Liver (tissue), 3 donors: ENCODE measurements at regions not wholly inside any gene's neighbourhood (a gene's known extent, or its start where the extent isn't known, plus 50 kb on each side); places are given as distances from the start of the nearest gene placed in this dataset.

Experiments
- ATF3 ChIP-seq: IDR thresholded peaks from 2 replicates; pipeline ENCODE4 v1.6.1; 2016; ENCODE audit warnings: antibody characterized with exemption
- EGR1 ChIP-seq, 2 donors: IDR thresholded peaks; 2 replicates each; pipeline ENCODE4 v1.6.1; 2016 to 2018; ENCODE audit warnings: antibody characterized with exemption in 2 of 2, low read depth in 2 of 2
- FOXA1 ChIP-seq: IDR thresholded peaks from 2 replicates; pipeline ENCODE4 v1.6.1; 2016; ENCODE audit warnings: antibody characterized with exemption
- GABPA ChIP-seq, 2 donors: IDR thresholded peaks in 1 of 2; conservative IDR thresholded peaks in 1 of 2; 2 replicates each; pipeline ENCODE4 v1.6.1; 2016; ENCODE audit warnings: antibody characterized with exemption in 2 of 2, mild to moderate bottlenecking in 1 of 2, moderate library complexity in 1 of 2
- JUND ChIP-seq, 2 donors: IDR thresholded peaks; 2 replicates each; pipeline ENCODE4 v1.6.1; 2016; ENCODE audit warnings: antibody characterized with exemption in 2 of 2
- MAX ChIP-seq: IDR thresholded peaks from 2 replicates; pipeline ENCODE4 v1.6.1; 2016; ENCODE audit warnings: antibody characterized with exemption
- RAD21 ChIP-seq, 2 donors: IDR thresholded peaks; 2 replicates each; pipeline ENCODE4 v1.6.1; 2016; ENCODE audit warnings: antibody characterized with exemption in 2 of 2, mild to moderate bottlenecking in 2 of 2
- RXRA ChIP-seq, 2 donors: IDR thresholded peaks; 2 replicates each; pipeline ENCODE4 v1.6.1; 2017 to 2018; ENCODE audit warnings: antibody characterized with exemption in 2 of 2, mild to moderate bottlenecking in 1 of 2
- SP1 ChIP-seq: IDR thresholded peaks from 2 replicates; pipeline ENCODE4 v1.6.1; 2018; ENCODE audit warnings: antibody characterized with exemption, mild to moderate bottlenecking
- TAF1 ChIP-seq: conservative IDR thresholded peaks from 2 replicates; pipeline ENCODE4 v1.6.1; 2016; ENCODE audit warnings: antibody characterized with exemption, mild to moderate bottlenecking
- YY1 ChIP-seq: IDR thresholded peaks from 2 replicates; pipeline ENCODE4 v1.6.1; 2016; ENCODE audit warnings: antibody characterized with exemption, mild to moderate bottlenecking
- ZBTB33 ChIP-seq: IDR thresholded peaks from 2 replicates; pipeline ENCODE4 v1.6.1; 2016; ENCODE audit warnings: antibody characterized with exemption
- TF ChIP-seq, protein P1 (sequence below): fragments of 150-350 bp; IDR thresholded peaks from 2 replicates; pipeline ENCODE4 v1.5.1; 2017; ENCODE audit warnings: improper control_type of control experiment, low read depth, low read length; ENCODE audit not compliant: missing input control
- TF ChIP-seq, protein P2 (sequence below): IDR thresholded peaks from 2 replicates; pipeline ENCODE4 v1.6.1; 2016; ENCODE audit warnings: antibody characterized with exemption, mild to moderate bottlenecking
- donor health status: healthy.
- donor health status: healthy.

DNA sequence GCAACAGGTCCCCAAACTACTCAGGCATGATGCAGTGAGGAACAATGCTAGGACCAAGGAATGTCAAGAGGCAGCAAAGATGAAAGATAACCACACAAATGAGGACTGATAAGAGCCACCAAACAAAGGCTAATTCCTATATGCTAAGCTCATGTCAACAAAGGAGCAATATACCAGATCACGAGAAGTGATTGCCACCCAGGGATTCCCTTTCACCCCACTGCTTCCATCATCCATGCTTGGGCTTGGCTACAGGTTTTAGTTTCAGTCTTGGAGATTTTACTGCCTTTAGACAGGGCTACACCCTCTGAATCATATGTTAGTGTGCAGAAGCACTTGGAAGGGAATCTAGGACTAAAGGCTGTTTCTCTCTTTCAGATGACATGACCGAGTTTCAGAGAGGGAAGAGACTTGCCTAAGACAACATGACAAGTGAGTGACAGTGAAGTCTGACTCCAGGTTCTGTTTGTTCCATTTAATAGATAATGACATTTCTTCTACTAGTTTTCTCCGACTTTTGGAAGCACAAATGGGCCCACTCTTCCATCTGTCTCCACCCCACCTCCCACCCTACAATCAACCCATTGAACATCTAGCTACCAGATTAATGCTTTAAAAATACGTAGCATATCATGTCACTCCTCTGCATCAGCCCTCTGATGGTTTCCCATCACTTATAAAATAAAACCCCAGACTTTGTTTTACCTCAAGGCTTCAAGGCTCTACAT is 173.5 kb upstream of the LRRN1 start:
- TF ChIP-seq JUND (IDR thresholded peaks at IDR 0.05) (no peak), GABPA (IDR thresholded peaks at IDR 0.05 in 1 of 2, conservative IDR thresholded peaks at IDR 0.05 in 1 of 2) (no peak), FOXA1 (no peak), ZBTB33 (no peak), ATF3 (no peak), RAD21 (IDR thresholded peaks at IDR 0.05) (no peak), TAF1 (no peak), EGR1 (IDR thresholded peaks at IDR 0.05; ENCODE audit: low read depth in 2 of 2) (no peak), SP1 (no peak), MAX (no peak), YY1 (no peak), RXRA (IDR thresholded peaks at IDR 0.05) (no peak)
- TF ChIP-seq, protein P1, sequence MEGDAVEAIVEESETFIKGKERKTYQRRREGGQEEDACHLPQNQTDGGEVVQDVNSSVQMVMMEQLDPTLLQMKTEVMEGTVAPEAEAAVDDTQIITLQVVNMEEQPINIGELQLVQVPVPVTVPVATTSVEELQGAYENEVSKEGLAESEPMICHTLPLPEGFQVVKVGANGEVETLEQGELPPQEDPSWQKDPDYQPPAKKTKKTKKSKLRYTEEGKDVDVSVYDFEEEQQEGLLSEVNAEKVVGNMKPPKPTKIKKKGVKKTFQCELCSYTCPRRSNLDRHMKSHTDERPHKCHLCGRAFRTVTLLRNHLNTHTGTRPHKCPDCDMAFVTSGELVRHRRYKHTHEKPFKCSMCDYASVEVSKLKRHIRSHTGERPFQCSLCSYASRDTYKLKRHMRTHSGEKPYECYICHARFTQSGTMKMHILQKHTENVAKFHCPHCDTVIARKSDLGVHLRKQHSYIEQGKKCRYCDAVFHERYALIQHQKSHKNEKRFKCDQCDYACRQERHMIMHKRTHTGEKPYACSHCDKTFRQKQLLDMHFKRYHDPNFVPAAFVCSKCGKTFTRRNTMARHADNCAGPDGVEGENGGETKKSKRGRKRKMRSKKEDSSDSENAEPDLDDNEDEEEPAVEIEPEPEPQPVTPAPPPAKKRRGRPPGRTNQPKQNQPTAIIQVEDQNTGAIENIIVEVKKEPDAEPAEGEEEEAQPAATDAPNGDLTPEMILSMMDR: no peak
- TF ChIP-seq, protein P2, sequence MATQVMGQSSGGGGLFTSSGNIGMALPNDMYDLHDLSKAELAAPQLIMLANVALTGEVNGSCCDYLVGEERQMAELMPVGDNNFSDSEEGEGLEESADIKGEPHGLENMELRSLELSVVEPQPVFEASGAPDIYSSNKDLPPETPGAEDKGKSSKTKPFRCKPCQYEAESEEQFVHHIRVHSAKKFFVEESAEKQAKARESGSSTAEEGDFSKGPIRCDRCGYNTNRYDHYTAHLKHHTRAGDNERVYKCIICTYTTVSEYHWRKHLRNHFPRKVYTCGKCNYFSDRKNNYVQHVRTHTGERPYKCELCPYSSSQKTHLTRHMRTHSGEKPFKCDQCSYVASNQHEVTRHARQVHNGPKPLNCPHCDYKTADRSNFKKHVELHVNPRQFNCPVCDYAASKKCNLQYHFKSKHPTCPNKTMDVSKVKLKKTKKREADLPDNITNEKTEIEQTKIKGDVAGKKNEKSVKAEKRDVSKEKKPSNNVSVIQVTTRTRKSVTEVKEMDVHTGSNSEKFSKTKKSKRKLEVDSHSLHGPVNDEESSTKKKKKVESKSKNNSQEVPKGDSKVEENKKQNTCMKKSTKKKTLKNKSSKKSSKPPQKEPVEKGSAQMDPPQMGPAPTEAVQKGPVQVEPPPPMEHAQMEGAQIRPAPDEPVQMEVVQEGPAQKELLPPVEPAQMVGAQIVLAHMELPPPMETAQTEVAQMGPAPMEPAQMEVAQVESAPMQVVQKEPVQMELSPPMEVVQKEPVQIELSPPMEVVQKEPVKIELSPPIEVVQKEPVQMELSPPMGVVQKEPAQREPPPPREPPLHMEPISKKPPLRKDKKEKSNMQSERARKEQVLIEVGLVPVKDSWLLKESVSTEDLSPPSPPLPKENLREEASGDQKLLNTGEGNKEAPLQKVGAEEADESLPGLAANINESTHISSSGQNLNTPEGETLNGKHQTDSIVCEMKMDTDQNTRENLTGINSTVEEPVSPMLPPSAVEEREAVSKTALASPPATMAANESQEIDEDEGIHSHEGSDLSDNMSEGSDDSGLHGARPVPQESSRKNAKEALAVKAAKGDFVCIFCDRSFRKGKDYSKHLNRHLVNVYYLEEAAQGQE: no peak
